Uterus (tissue), 3 donors: ENCODE measurements at regions not wholly inside any gene's neighbourhood (a gene's known extent, or its start where the extent isn't known, plus 50 kb on each side); places are given as distances from the start of the nearest gene placed in this dataset.
"Not testable (repeated sequence)": the region's sequence is repeated elsewhere in the genome, so short reads cannot be mapped to it uniquely, and the experiment has no call there.

Source experiments
- DNase-seq, 2 donors: peaks; one replicate each; pipeline ENCODE4 v3.0.0-alpha.2; 2019 to 2020
- H3K27ac ChIP-seq, 2 donors: fragments of 200-600 bp; sonication (generic); 1 replicate in 1 of 2; 2 replicates in 1 of 2; pipeline ENCODE4 v1.5.1; 2016 to 2018
- H3K27me3 ChIP-seq, 2 donors: fragments of 200-600 bp; sonication (generic); one replicate each; pipeline ENCODE4 v1.5.1; 2018 to 2019; ENCODE audit warnings: control low read depth in 1 of 2
- H3K36me3 ChIP-seq, 2 donors: fragments of 200-600 bp; sonication (generic); one replicate each; pipeline ENCODE4 v1.5.1; 2019; ENCODE audit warnings: control low read depth in 1 of 2
- H3K4me1 ChIP-seq, 2 donors: fragments of 200-600 bp; sonication (generic); one replicate each; pipeline ENCODE4 v1.5.1; 2018 to 2019; ENCODE audit warnings: control low read depth in 1 of 2
- H3K4me3 ChIP-seq, 2 donors: fragments of 200-600 bp; sonication (generic); 1 replicate in 1 of 2; 2 replicates in 1 of 2; pipeline ENCODE4 v1.5.1; 2018 to 2019; ENCODE audit warnings: mild to moderate bottlenecking in 1 of 2
- H3K9me3 ChIP-seq, 2 donors: fragments of 200-600 bp; sonication (generic); one replicate each; pipeline ENCODE4 v1.5.1; 2019; ENCODE audit warnings: control low read depth in 1 of 2
- POLR2A ChIP-seq, 2 donors: fragments of 450-650 bp; IDR thresholded peaks; one replicate each; pipeline ENCODE4 v1.6.1; 2016; ENCODE audit warnings: antibody characterized with exemption in 2 of 2, mild to moderate bottlenecking in 1 of 2, moderate library complexity in 1 of 2
- intact Hi-C: fragments of 100-400 bp; cut with DNase I; formaldehyde crosslinking; loops from one replicate; pipeline ENCODE4 v1.15.1; 2023; ENCODE audit warnings: low total_unique reads
- TF ChIP-seq, protein P1 (sequence below), 4 experiments: fragments of 200-600 bp in 2 of 4; fragments of 450-650 bp in 2 of 4; sonication (generic) in 2 of 4; IDR thresholded peaks; one replicate each; pipeline ENCODE4 v1.5.1; 2016 to 2019; ENCODE audit warnings: antibody characterized with exemption in 4 of 4, mild to moderate bottlenecking in 2 of 4, moderate library complexity in 1 of 4
- donor health status: DM: yes; HTN: yes; CAD: no.

DNA sequence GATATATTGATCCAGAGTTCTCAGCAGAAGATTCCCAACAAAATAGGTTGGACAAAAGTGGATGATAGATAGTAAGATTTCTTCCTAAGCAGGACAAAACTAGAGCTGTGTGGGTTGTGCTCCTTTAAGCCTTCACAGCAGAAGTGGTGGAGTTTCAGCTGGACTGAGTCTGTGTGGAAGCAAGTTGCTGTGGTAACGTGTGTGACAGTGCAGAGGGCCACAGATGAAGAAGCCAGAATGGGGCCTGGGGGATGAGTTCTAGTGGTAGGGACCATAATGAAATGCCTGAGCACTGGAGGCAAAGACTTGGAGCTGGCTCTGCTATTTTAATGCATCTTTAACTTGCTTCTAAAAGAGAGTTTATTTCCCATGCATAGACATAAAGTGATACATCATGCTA is 238.7 kb upstream of the POGK start:
- no peaks in the 10 kb centered on the region for H3K4me1 ChIP-seq
- H3K27me3 ChIP-seq: no peaks in the 10 kb centered on the region
- no peak for DNase-seq
- TF ChIP-seq POLR2A (IDR thresholded peaks at IDR 0.05): no peak
- TF ChIP-seq, protein P1, sequence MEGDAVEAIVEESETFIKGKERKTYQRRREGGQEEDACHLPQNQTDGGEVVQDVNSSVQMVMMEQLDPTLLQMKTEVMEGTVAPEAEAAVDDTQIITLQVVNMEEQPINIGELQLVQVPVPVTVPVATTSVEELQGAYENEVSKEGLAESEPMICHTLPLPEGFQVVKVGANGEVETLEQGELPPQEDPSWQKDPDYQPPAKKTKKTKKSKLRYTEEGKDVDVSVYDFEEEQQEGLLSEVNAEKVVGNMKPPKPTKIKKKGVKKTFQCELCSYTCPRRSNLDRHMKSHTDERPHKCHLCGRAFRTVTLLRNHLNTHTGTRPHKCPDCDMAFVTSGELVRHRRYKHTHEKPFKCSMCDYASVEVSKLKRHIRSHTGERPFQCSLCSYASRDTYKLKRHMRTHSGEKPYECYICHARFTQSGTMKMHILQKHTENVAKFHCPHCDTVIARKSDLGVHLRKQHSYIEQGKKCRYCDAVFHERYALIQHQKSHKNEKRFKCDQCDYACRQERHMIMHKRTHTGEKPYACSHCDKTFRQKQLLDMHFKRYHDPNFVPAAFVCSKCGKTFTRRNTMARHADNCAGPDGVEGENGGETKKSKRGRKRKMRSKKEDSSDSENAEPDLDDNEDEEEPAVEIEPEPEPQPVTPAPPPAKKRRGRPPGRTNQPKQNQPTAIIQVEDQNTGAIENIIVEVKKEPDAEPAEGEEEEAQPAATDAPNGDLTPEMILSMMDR (IDR thresholded peaks at IDR 0.05): no peak
- H3K36me3 ChIP-seq: no peaks in the 10 kb centered on the region
- H3K9me3 ChIP-seq: no peaks in the 10 kb centered on the region
- no peak overlapping the region for H3K4me3 ChIP-seq
- intact Hi-C loops: no loop called here
- H3K27ac ChIP-seq: no peak overlapping the region

DNA sequence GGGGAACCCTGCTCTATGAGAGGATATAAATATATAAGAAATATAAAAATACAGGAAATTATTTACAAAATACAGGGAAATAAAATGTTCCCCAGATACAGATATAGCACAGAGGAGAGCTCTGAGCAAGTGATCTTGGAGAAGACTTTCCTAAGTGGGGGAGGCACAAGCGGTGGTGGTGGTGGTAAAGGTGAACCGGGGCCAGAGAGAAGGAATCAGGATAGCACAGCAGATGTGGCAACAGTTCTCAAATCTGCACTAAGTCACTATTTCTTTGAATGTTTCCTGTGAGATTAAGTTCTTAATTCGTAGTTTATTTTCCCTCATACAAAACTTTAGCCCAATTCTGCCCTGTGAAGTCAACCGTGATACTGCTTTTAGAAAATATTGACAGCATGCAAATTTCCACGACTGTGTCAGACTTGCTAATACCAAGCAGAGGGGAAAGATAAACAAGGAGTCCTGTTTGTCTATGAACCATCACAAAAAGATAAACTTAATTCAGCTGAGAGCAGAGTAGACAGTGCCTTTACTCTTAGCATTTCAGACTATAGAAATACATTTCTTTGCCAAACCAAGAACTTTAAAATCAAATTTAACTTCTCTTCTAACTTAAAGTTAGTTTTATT is 237.5 kb upstream of the POGK start:
- DNase-seq: no peak
- TF ChIP-seq, protein P1 (IDR thresholded peaks at IDR 0.05): no peak
- TF ChIP-seq POLR2A (IDR thresholded peaks at IDR 0.05): no peak
- Histone ChIP-seq H3K36me3 (no peaks in the 10 kb centered on the region), H3K27me3 (no peaks in the 10 kb centered on the region), H3K4me3 (no peak overlapping the region), H3K4me1 (no peaks in the 10 kb centered on the region), H3K27ac (no peak overlapping the region), H3K9me3 (no peaks in the 10 kb centered on the region)
- intact Hi-C loops: no loop called here

DNA sequence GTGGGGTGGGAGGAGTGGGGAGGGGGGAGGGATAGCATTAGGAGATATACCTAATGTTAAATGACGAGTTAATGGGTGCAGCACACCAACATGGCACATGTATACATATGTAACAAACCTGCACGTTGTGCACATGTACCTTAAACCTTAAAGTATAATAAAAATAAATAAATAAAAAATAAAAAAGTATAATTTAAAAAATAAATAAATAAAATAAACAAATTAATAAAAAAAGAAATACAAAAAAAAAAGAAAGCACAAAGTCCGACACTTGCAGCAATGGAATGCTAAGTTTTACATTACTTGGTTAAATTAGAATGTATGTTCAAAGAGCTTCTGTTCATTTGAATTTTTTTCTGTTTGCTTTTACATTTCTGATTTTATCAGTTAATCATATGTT is 236.5 kb upstream of the POGK start:
- H3K9me3 ChIP-seq, intact Hi-C loops, H3K4me3 ChIP-seq, H3K27ac ChIP-seq, DNase-seq, H3K36me3 ChIP-seq, H3K27me3 ChIP-seq, H3K4me1 ChIP-seq: not testable (repeated sequence)

DNA sequence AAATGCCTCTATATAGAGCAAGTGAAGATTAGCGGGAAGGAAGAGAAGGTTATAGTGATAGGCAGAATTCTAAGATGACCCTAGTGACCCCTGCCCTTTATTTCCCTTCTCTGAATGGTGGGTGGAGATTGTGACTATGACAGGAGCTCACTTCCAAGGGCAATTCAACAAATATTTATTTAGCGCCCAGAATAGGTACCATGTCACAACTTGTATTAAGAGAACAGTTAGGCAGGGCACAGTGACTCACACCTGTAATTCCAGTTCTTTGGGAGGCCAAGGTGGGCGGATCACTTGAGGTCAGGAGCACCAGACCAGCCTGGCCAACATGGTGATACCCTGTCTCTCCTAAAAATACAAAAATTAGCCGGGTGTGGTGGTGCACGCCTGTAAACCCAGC is 236.0 kb upstream of the POGK start:
- no peak for TF ChIP-seq POLR2A (IDR thresholded peaks at IDR 0.05)
- TF ChIP-seq, protein P1 (IDR thresholded peaks at IDR 0.05): no peak
- DNase-seq: no peak
- H3K4me3 ChIP-seq: no peak overlapping the region
- no peaks in the 10 kb centered on the region for H3K9me3 ChIP-seq
- intact Hi-C loops: no loop called here
- H3K27ac ChIP-seq: no peak overlapping the region
- no peaks in the 10 kb centered on the region for H3K4me1 ChIP-seq
- H3K27me3 ChIP-seq: no peaks in the 10 kb centered on the region
- no peaks in the 10 kb centered on the region for H3K36me3 ChIP-seq

DNA sequence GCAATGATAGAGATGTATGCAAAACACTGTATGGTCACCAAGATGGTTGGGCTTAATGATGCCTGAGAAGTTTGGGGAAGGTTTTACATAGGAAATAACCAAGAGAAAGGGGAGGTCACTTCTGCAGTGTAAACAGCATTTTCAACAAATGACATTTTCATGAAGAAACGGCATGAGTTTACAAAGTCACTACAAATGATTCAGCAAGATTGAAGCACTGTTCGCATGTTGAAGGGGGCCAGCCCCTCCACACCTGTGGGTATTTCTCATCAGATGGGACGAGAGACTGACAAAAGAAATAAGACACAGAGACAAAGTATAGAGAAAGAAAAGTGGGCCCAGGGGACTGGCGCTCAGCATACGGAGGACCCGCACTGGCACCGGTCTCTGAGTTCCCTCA is 234.1 kb upstream of the POGK start:
- intact Hi-C loops: no loop called here
- no peaks in the 10 kb centered on the region for H3K27me3 ChIP-seq
- no peak overlapping the region for H3K27ac ChIP-seq
- H3K4me1 ChIP-seq: no peaks in the 10 kb centered on the region
- TF ChIP-seq, protein P1 (IDR thresholded peaks at IDR 0.05): no peak
- TF ChIP-seq POLR2A (IDR thresholded peaks at IDR 0.05): no peak
- no peaks in the 10 kb centered on the region for H3K9me3 ChIP-seq
- H3K4me3 ChIP-seq: no peak overlapping the region
- no peak for DNase-seq
- H3K36me3 ChIP-seq: no peaks in the 10 kb centered on the region

DNA sequence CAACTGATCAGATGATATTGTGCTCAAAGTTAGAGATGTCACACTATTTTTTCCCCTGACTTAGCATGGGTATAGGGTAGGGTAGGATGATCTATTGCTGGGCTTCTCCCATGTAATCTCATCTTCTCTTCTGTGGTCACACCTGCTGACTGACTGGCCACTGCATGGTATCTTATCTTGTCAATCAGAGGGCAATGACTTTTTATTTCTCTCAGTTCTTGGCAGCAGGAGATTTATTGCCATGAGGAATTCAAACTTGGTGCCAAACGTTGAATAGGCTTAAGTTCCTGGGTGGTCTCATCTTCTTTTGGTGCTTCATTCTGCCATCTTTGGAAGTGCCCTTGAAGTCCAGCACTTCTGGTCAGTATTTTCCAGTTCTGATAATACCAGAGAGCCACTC is 226.4 kb upstream of the POGK start:
- no peak for TF ChIP-seq POLR2A (IDR thresholded peaks at IDR 0.05)
- TF ChIP-seq, protein P1 (IDR thresholded peaks at IDR 0.05): no peak
- Histone ChIP-seq H3K4me1 (no peaks in the 10 kb centered on the region), H3K36me3 (no peaks in the 10 kb centered on the region), H3K9me3 (no peaks in the 10 kb centered on the region), H3K27me3 (no peaks in the 10 kb centered on the region), H3K27ac (no peak overlapping the region), H3K4me3 (no peak overlapping the region)
- intact Hi-C loops: no loop called here
- DNase-seq: no peak
